ENCODE measurements at regions not wholly inside any gene's neighbourhood (a gene's known extent, or its start where the extent isn't known, plus 50 kb on each side); places are given as distances from the start of the nearest gene placed in this dataset.

DNA sequence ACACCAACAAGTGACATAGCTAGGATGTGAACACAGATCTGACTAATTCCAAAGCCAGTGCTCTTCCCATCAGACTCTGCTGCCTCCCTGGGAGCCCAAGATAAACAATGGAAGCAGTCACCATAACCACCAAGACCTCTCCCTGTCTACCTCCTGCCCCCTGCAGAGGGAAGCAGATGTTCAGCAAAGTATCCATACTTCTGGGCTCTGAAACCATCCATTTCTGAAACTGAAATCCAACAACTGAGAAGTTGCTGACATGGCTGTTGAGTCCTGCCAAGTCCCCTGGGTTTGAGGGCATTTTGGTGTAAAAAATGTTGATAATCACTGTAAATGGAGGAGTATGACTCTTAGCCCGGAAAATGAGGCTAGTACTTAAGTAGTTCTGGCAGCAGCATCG, 102.1 kb downstream of the TYW3 start:
- no peak for TF ChIP-seq EZH2phosphoT487 (IDR thresholded peaks at IDR 0.05; ENCODE audit: borderline replicate concordance)
- TF ChIP-seq, protein P1, sequence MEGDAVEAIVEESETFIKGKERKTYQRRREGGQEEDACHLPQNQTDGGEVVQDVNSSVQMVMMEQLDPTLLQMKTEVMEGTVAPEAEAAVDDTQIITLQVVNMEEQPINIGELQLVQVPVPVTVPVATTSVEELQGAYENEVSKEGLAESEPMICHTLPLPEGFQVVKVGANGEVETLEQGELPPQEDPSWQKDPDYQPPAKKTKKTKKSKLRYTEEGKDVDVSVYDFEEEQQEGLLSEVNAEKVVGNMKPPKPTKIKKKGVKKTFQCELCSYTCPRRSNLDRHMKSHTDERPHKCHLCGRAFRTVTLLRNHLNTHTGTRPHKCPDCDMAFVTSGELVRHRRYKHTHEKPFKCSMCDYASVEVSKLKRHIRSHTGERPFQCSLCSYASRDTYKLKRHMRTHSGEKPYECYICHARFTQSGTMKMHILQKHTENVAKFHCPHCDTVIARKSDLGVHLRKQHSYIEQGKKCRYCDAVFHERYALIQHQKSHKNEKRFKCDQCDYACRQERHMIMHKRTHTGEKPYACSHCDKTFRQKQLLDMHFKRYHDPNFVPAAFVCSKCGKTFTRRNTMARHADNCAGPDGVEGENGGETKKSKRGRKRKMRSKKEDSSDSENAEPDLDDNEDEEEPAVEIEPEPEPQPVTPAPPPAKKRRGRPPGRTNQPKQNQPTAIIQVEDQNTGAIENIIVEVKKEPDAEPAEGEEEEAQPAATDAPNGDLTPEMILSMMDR (IDR thresholded peaks at IDR 0.05 in 2 of 3, conservative IDR thresholded peaks at IDR 0.05 in 1 of 3; ENCODE audit: borderline replicate concordance in 1 of 3, insufficient read depth in 1 of 3, low read depth in 2 of 3, low read length in 2 of 3) = no peak
- no peak for TF ChIP-seq POLR2A (IDR thresholded peaks at IDR 0.05; ENCODE audit: borderline replicate concordance, extremely low read depth, insufficient read depth, insufficient read length)
- TF ChIP-seq JUND (IDR thresholded peaks at IDR 0.05) = no peak
- TF ChIP-seq, protein P2, sequence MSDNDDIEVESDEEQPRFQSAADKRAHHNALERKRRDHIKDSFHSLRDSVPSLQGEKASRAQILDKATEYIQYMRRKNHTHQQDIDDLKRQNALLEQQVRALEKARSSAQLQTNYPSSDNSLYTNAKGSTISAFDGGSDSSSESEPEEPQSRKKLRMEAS (IDR thresholded peaks at IDR 0.05) = no peak
- TF ChIP-seq, protein P3, sequence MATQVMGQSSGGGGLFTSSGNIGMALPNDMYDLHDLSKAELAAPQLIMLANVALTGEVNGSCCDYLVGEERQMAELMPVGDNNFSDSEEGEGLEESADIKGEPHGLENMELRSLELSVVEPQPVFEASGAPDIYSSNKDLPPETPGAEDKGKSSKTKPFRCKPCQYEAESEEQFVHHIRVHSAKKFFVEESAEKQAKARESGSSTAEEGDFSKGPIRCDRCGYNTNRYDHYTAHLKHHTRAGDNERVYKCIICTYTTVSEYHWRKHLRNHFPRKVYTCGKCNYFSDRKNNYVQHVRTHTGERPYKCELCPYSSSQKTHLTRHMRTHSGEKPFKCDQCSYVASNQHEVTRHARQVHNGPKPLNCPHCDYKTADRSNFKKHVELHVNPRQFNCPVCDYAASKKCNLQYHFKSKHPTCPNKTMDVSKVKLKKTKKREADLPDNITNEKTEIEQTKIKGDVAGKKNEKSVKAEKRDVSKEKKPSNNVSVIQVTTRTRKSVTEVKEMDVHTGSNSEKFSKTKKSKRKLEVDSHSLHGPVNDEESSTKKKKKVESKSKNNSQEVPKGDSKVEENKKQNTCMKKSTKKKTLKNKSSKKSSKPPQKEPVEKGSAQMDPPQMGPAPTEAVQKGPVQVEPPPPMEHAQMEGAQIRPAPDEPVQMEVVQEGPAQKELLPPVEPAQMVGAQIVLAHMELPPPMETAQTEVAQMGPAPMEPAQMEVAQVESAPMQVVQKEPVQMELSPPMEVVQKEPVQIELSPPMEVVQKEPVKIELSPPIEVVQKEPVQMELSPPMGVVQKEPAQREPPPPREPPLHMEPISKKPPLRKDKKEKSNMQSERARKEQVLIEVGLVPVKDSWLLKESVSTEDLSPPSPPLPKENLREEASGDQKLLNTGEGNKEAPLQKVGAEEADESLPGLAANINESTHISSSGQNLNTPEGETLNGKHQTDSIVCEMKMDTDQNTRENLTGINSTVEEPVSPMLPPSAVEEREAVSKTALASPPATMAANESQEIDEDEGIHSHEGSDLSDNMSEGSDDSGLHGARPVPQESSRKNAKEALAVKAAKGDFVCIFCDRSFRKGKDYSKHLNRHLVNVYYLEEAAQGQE (IDR thresholded peaks at IDR 0.05; ENCODE audit: low read depth) = no peak
- TF ChIP-seq EGR1 (IDR thresholded peaks at IDR 0.05; ENCODE audit: low read depth) = no peak
- TF ChIP-seq CEBPB (IDR thresholded peaks at IDR 0.05; ENCODE audit: low read depth) = no peak
- TF ChIP-seq POLR2AphosphoS5 (IDR thresholded peaks at IDR 0.05; ENCODE audit: low read depth, low read length) = no peak

Measured in HCT116 (cell line).